PC-9 (cell line): ENCODE measurements at regions not wholly inside any gene's neighbourhood (a gene's known extent, or its start where the extent isn't known, plus 50 kb on each side); places are given as distances from the start of the nearest gene placed in this dataset.

ENCODE experiments used
- EZH2 ChIP-seq: fragments of 200-600 bp; sonication (generic); IDR thresholded peaks from 2 replicates; pipeline ENCODE4 v1.8.0; 2017; ENCODE audit warnings: antibody characterized with exemption, low read depth
- TF ChIP-seq, protein P1 (sequence below): fragments of 200-600 bp; sonication (generic); conservative IDR thresholded peaks from 2 replicates; pipeline ENCODE4 v1.6.1; 2017; ENCODE audit warnings: mixed run types, antibody characterized with exemption, mild to moderate bottlenecking, moderate library complexity

DNA sequence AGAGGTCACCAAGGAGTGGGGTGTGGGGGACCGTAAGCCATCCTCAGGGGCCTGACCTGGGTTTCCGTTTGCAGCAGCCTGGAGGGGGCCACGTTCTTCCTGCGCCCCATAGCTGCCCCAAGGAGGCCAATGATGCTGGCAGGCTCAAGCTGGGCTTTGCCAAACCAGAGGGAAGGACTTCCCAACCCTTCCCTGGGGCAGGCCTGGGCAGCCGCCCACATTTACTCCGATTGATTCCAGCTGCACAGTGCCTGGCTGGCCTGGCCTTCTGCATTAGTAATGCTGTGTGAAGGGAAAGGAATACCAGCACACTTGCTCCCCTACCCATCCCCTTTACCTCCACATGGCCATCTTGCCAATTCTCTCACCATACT lies 360.6 kb upstream of the SLC14A2 start:
- TF ChIP-seq, protein P1, sequence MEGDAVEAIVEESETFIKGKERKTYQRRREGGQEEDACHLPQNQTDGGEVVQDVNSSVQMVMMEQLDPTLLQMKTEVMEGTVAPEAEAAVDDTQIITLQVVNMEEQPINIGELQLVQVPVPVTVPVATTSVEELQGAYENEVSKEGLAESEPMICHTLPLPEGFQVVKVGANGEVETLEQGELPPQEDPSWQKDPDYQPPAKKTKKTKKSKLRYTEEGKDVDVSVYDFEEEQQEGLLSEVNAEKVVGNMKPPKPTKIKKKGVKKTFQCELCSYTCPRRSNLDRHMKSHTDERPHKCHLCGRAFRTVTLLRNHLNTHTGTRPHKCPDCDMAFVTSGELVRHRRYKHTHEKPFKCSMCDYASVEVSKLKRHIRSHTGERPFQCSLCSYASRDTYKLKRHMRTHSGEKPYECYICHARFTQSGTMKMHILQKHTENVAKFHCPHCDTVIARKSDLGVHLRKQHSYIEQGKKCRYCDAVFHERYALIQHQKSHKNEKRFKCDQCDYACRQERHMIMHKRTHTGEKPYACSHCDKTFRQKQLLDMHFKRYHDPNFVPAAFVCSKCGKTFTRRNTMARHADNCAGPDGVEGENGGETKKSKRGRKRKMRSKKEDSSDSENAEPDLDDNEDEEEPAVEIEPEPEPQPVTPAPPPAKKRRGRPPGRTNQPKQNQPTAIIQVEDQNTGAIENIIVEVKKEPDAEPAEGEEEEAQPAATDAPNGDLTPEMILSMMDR, result no peak
- no peak for TF ChIP-seq EZH2
